Tibial artery (tissue), 4 donors: ENCODE measurements at regions not wholly inside any gene's neighbourhood (a gene's known extent, or its start where the extent isn't known, plus 50 kb on each side); places are given as distances from the start of the nearest gene placed in this dataset.
A peak's percentile ranks its signal among the peaks of the same experiment; 100 is the strongest.

Experiments used
- DNase-seq, 2 donors: peaks; one replicate each; pipeline ENCODE4 v3.0.0-alpha.2; 2019
- H3K27ac ChIP-seq, 2 donors: fragments of 200-600 bp; sonication (generic) in 1 of 2; 1 replicate in 1 of 2; 2 replicates in 1 of 2; pipeline ENCODE4 v1.5.1; 2018 to 2019; ENCODE audit warnings: mild to moderate bottlenecking in 1 of 2
- H3K27me3 ChIP-seq, 2 donors: fragments of 200-600 bp; sonication (generic) in 1 of 2; one replicate each; pipeline versions ENCODE4 v1.5.1 to v1.6.0; 2016 to 2019
- H3K36me3 ChIP-seq, 3 donors: fragments of 200-600 bp; sonication (generic) in 2 of 3; one replicate each; pipeline ENCODE4 v1.5.1; 2016 to 2019; ENCODE audit warnings: mild to moderate bottlenecking in 2 of 3
- H3K4me1 ChIP-seq, 4 donors: fragments of 200-600 bp; sonication (generic) in 2 of 4; 1 replicate in 3 of 4; 2 replicates in 1 of 4; pipeline ENCODE4 v1.5.1; 2016 to 2019
- H3K4me3 ChIP-seq, 2 donors: fragments of 200-600 bp; sonication (generic) in 1 of 2; 1 replicate in 1 of 2; 2 replicates in 1 of 2; pipeline ENCODE4 v1.5.1; 2018 to 2019; ENCODE audit warnings: mild to moderate bottlenecking in 2 of 2
- H3K9me3 ChIP-seq, 3 donors: fragments of 200-600 bp; sonication (generic) in 1 of 3; one replicate each; pipeline ENCODE4 v1.5.1; 2016 to 2019
- CTCF ChIP-seq, 2 experiments: fragments of 200-600 bp in 1 of 2; fragments of 450-650 bp in 1 of 2; IDR thresholded peaks; one replicate each; pipeline ENCODE4 v1.5.1; 2017 to 2019; ENCODE audit warnings: antibody characterized with exemption in 2 of 2, mild to moderate bottlenecking in 1 of 2, moderate library complexity in 1 of 2
- intact Hi-C: fragments of 100-400 bp; cut with DNase I; formaldehyde crosslinking; loops from one replicate; pipeline ENCODE4 v1.15.0; 2023; ENCODE audit warnings: low total_unique reads

- Histone ChIP-seq H3K27me3 (no peaks in the 10 kb centered on the region), H3K27ac (peak overlapping the region; percentile 37 to 39), H3K4me1 (peaks cover 0 to 13% (median 0%) of the 10 kb centered on the region in 4 donors), H3K9me3 (no peaks in the 10 kb centered on the region), H3K36me3 (no peaks in the 10 kb centered on the region), H3K4me3 (no peak overlapping the region)
- intact Hi-C loops, result no loop called here
- DNase-seq, result no peak
- TF ChIP-seq CTCF (IDR thresholded peaks at IDR 0.05), result no peak
Observed at GRCh38 chr6:118382126-118382525, 166.0 kb upstream of the PLN start.

GRCh38 chr6:118383924-118384323 lies 164.2 kb upstream of the PLN start:
- H3K4me1 ChIP-seq, result peaks cover 0 to 25% (median 0%) of the 10 kb centered on the region in 4 donors
- H3K27ac ChIP-seq, result peak overlapping the region in 1 of 2 donors; percentile 21
- no peaks in the 10 kb centered on the region for H3K27me3 ChIP-seq
- intact Hi-C loops, result no loop called here
- H3K36me3 ChIP-seq, result no peaks in the 10 kb centered on the region
- H3K9me3 ChIP-seq, result no peaks in the 10 kb centered on the region
- TF ChIP-seq CTCF (IDR thresholded peaks at IDR 0.05), result no peak
- no peak for DNase-seq
- H3K4me3 ChIP-seq, result no peak overlapping the region

- Histone ChIP-seq H3K9me3 (no peaks in the 10 kb centered on the region), H3K4me3 (no peak overlapping the region), H3K36me3 (no peaks in the 10 kb centered on the region), H3K27me3 (no peaks in the 10 kb centered on the region), H3K4me1 (peaks cover 0 to 28% (median 0%) of the 10 kb centered on the region in 4 donors), H3K27ac (no peak overlapping the region)
- no peak for DNase-seq
- no peak for TF ChIP-seq CTCF (IDR thresholded peaks at IDR 0.05)
- intact Hi-C loops, result no loop called here
Observed at GRCh38 chr6:118386975-118387374, 161.1 kb upstream of the PLN start.

GRCh38 chr6:118387921-118388701 lies 160.0 kb upstream of the PLN start:
- DNase-seq, result no peak
- intact Hi-C loops, result no loop called here
- no peaks in the 10 kb centered on the region for H3K27me3 ChIP-seq
- no peak overlapping the region for H3K4me3 ChIP-seq
- H3K27ac ChIP-seq, result no peak overlapping the region
- H3K36me3 ChIP-seq, result no peaks in the 10 kb centered on the region
- no peak for TF ChIP-seq CTCF (IDR thresholded peaks at IDR 0.05)
- no peaks in the 10 kb centered on the region for H3K9me3 ChIP-seq
- H3K4me1 ChIP-seq, result peaks cover 0 to 25% (median 0%) of the 10 kb centered on the region in 4 donors

GRCh38 chr6:118391086-118391485 lies 157.0 kb upstream of the PLN start:
- intact Hi-C loops, result no loop called here
- TF ChIP-seq CTCF (IDR thresholded peaks at IDR 0.05), result no peak
- Histone ChIP-seq H3K4me1 (peaks cover 0 to 29% (median 0%) of the 10 kb centered on the region in 4 donors), H3K27ac (no peak overlapping the region), H3K27me3 (no peaks in the 10 kb centered on the region), H3K4me3 (no peak overlapping the region), H3K9me3 (no peaks in the 10 kb centered on the region), H3K36me3 (no peaks in the 10 kb centered on the region)
- DNase-seq, result no peak
